ENCODE measurements at regions not wholly inside any gene's neighbourhood (a gene's known extent, or its start where the extent isn't known, plus 50 kb on each side); places are given as distances from the start of the nearest gene placed in this dataset.

DNA sequence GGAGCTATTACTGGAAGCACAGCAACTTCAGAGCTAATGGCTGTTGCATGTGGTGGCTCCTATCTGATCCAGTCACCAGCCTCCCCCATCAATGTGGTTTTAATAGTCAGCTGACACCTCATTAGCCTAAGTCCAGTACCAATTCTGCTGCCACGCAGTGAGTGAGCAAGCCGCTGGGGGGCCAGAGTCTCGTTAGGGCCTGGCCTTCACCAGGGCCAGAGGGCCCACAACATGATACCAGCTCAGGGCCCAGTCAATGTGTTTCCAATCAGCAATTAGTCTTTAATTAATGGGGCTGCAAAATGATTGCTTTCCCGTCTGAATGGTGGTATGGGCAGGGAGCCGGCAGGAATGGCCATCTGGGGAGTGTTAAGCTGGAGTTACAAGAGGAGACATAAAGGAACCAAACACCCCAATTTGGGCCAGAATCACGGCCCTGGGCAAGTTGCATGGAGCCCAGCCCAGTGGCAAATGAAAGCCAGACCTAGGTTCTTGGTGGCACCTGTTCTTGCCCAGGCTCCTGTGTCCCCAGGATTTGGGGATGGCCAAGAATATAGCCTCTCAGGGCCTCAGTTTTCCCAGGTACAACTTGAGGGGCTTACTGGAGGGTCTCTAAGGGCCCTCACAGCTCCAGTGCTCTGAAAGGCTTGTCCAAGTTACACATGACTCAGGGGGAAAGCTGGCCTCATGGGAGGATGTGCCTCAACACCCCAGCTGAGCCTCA lies 119.2 kb downstream of the EFNB1 start:
- DNase-seq (ENCODE audit: low read depth): no peak

DNA sequence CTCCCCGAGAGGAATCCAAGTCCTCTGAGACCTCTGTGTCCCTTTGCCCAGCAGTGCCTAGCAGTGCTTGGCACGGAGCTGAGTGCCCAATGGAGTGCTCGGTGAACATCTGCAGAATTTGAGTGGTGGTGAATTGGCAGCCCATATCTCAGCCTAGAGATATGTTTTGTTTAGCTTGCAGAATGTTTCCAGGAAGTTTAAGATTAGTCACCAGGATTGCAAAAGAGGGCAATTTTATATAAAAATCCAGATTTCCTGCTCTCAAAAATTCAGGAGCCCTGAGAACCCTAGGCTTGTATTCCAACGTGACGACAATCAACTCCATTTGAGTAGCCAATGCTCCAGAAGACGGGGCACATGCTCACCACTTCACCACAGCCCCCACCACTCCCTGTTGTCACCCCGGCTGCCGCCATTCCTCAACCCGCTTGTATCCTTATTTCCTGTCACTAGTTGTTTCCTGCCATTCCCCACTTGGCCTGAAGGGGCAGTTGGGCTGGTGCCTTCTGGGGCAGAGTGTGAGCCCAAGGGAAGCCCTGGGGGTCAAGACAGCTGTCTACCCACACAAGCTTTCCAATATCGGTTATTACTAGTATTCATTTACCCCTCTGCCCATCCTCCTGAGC lies 116.9 kb downstream of the EFNB1 start:
- peak; percentile 29 for DNase-seq (ENCODE audit: low read depth)

DNA sequence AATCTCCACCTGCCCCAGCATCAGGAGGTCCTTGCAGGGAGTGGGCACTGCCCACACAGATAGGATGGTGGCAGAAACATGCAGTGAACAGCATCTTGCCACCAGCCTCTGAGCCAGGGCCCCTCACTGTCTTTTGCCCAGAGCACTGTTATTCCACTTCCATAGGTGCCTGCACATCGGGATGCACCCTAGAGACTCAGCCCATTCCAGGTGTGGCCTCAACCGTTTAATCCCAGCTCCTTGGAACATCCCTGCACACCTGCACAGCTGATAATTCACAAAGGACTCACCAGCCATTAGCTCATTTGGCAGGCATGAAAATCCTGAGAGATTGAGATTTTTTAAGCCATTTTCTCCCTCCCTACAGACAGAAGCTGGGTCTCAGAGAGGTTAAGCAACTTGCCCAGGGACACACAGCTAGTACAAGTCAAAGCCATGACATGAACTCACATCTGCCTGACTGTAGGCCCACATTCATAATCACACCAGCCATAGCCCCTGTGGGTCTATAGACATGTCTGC lies 116.3 kb downstream of the EFNB1 start:
- no peak for DNase-seq (ENCODE audit: low read depth)

DNA sequence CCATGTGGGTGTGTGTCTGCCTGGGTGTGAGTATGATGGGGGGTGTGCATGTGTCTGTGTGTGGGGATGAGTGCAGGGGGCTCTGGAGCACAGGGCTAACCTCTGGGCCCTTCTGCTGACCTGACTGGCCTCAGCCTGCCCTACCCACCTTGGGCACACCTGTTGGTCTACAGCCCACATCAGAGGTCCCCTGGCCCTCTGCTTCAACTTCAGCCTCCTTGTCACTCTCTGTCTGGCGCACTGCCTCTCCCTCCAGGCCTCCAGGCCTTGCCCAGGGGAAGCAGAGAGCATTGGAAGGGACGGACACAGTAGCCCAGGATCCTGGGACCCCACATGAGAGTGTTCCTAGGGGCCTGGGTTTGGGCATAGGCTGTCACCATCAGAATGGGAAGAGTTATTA lies 115.4 kb downstream of the EFNB1 start:
- no peak for DNase-seq (ENCODE audit: low read depth)

GRCh38 chrX:68942840-68943239 lies 114.0 kb downstream of the EFNB1 start:
- DNase-seq (ENCODE audit: low read depth): no peak

DNA sequence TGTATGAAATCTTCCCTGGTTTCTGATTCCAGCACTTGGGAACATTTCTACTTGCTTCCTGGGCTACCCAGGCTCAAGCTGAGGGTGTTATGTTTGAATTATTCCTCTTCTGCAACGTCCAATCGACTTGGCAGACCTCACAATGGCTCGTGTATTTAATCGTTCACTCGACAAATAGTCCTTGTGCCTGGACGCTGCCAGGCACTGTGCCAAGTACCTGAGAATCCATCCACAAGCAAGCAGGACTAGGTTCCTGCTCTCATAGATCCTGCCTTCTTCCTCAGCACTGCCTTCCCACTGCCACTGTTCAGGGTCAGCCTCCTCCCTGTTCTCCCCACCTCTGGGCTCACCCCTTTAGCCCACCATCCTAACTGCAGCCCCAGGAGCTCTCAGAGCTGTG lies 113.3 kb downstream of the EFNB1 start:
- no peak for DNase-seq (ENCODE audit: low read depth)

DNA sequence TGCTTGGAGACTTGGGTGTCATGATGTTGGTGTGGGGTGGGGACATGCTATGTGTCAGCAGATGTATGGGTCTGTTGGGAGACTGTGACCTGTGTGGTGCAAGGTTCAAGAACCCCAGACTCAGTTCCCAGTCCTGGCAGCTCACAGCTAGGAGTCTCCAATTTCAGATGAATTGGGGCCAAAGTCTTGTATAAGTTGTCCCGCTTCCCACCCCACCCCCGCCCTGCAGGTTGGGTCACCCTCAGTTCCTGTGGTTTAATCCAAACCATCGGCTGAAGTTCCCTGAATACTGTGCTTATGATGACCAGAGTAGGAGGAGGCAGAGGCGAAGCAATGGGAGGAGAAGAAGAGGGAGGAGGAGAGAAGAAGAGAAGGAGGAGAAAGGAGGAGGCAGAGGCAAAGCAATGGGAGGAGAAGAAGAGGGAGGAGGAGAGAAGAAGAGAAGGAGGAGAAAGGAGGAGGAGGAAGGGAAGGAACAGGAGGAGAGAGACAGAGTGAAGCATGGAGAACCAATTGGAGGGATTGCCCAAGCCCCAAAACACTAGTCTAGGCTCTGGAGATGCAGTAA lies 112.6 kb downstream of the EFNB1 start:
- DNase-seq (ENCODE audit: low read depth): no peak

DNA sequence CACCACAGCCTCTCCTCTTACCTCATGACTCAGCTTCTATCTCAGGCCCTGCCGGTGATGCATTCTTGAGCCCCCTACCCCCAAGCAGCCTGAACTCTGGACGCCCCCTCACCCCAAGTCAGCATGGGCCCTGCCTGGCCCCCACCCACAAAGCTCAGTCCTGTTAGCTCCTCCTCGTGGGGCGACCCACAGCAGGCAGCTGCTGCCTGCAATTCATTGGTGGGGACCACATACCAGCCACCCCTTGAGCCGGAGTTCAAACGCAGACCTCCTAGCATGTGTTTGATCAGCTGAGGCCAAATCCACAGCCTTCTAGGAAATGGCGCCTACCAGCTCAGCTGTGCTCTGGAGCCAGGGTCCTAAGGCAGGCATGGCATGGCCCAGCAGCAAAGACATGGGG lies 111.8 kb downstream of the EFNB1 start:
- DNase-seq (ENCODE audit: low read depth): no peak

GRCh38 chrX:68939868-68940267 lies 111.0 kb downstream of the EFNB1 start:
- DNase-seq (ENCODE audit: low read depth): no peak

DNA sequence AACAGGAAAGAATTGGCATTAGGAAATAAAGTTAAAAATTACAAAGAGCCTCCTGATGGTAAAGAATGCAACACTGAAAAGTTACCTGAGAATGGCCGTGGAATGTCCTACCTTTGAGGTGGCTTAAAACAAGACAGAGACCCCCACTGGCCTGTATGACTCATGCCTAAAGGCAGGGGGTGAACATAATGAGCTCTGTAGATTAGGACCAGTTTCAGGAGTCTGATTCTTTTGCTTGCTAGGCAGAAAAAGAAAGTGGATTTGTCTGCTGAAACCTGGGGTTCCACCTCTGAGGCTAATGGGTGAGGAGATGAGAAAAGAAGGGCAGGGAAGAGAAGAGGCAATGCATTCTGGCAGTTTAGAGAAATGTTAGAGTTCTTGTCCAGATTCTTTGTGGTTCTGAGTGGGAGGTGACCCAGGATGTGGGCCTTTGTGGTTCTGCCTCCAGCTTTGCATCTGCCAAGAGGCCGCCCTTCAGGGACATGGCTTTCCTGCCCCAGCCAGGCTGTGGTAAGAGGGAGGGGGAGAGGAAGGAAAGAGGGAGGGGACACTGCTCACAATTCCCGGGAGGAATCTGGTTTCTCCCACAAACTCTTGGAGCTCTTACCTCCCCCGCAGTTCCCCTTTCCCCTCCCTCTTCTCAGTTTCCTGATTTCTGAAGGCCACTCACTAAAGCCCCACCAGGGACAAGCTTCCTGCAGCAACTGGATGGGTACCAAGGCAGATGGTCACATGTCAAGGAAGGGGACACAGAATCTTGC lies 109.6 kb downstream of the EFNB1 start:
- peak; percentile 70 for DNase-seq (ENCODE audit: low read depth)

GRCh38 chrX:68937581-68937980 lies 108.8 kb downstream of the EFNB1 start:
- DNase-seq (ENCODE audit: low read depth): no peak

DNA sequence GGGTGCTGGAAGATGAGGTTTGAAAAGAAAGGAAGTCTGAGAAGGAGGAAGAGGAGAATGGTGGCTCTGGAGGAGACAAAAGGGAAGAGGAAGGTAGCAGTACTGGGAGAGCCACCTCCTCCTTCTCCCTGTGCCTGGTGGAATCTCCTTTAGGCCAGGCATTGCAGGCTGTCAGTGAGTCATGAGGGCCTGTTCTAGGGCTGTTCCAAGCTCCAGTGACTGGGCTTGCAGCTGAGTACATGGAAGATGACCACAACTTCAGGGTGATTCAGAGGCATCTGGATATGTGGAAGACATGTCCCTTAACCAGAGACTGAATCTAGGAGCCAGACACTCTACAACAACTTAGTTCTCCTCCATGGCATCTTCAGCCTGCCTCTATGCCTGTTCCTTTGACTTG lies 107.8 kb downstream of the EFNB1 start:
- peak; percentile 85 for DNase-seq (ENCODE audit: low read depth)

- DNase-seq (ENCODE audit: low read depth): no peak
These were observed 107.3 kb downstream of the EFNB1 start for GRCh38 chrX:68936126-68936525.

DNA sequence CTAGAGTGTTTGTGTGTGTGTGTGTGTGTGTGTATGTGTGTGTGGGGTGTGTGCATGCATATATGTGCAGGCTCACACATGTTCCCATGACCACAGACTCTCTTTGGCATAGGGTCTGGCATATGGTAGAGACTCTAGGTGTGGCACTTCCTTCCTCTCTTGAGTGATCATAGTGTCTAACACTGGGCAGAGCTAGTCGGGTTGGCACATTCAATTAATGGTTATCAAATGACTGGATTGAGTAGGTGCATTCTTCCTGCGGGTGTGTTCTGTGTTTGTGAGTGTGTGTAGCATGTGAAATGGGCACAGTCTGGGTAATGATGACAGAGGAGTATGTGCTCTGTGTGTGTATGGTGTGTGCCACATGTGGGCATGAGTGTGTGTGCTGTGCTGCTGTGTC lies 106.5 kb downstream of the EFNB1 start:
- DNase-seq (ENCODE audit: low read depth): no peak

DNA sequence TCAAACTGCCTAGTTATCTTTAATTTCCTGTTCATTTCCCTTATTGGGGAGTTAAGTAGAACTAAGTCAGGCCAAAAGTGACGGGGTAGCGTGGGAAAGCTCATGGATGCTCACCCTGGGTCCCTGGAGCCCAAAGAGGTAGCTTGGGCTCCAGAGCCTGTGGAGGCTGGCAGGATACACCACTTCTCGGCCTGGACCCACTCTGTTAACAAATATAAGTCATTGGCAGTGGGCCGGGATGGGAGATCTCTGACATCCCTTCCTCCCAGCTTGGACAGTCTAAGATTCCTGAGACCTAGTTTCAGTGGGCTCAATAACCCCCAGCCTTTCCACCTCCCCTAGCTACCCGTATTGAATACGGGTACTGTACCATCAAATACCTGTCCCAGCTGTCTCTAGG lies 106.1 kb downstream of the EFNB1 start:
- no peak for DNase-seq (ENCODE audit: low read depth)

GRCh38 chrX:68934421-68934820 lies 105.6 kb downstream of the EFNB1 start:
- DNase-seq (ENCODE audit: low read depth): no peak

GRCh38 chrX:68932611-68933010 lies 103.8 kb downstream of the EFNB1 start:
- no peak for DNase-seq (ENCODE audit: low read depth)

GRCh38 chrX:68931345-68931744 lies 102.5 kb downstream of the EFNB1 start:
- DNase-seq (ENCODE audit: low read depth): no peak

DNA sequence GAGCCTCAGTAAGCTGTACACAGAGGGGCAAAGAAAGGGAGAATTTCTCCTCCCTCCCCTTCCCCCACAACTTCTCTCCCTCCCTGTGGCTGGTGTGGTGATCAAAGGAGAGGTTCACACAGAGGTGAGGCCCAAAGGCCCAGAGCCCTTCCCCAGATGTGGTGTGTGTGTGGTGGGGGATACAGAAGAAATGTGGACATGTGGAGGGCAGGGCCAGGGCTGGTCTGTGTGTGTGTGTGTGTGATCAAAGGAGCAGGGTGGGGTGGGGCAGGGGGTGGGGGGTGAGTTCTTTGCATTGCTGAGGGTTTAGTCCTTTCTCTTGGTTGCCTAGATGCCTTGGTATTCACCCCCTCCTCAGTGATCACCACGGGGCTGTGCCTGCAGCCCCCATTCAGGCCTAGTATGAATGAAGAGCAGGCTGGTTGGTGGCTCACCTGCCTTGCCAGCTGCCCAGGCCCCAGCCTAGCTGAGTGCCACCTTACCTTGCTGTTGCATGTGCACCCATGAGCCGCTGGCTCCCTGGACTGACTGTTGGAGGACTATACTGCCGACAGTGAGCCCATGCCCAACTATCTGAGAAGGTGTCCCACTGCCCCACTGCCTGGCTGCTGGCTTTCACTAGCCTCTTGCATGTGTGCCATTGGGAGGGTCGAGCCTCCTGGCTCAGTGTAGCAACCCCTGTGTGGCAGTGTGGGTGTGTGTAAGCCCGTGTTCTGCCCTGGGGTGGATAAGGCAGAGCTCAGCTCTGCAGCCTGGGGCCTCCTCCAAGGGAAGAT lies 101.9 kb downstream of the EFNB1 start:
- DNase-seq (ENCODE audit: low read depth): no peak

GRCh38 chrX:68929332-68930150 lies 100.7 kb downstream of the EFNB1 start:
- DNase-seq (ENCODE audit: low read depth): peak; percentile 41

- DNase-seq (ENCODE audit: low read depth): no peak
These were observed 99.6 kb downstream of the EFNB1 start for GRCh38 chrX:68928401-68928800.

All from LHCN-M2 (cell line).